ENCODE measurements at regions not wholly inside any gene's neighbourhood (a gene's known extent, or its start where the extent isn't known, plus 50 kb on each side); places are given as distances from the start of the nearest gene placed in this dataset.

- TF ChIP-seq CTCF (IDR thresholded peaks at IDR 0.05) (no peak), POLR2AphosphoS5 (IDR thresholded peaks at IDR 0.05) (no peak), POLR2A (IDR thresholded peaks at IDR 0.05) (no peak)
Observed at GRCh38 chr6:120632975-120633374, 701.3 kb downstream of the TBC1D32 start.

Data from sigmoid colon (tissue), 4 donors.